ENCODE measurements at regions not wholly inside any gene's neighbourhood (a gene's known extent, or its start where the extent isn't known, plus 50 kb on each side); places are given as distances from the start of the nearest gene placed in this dataset.

DNA sequence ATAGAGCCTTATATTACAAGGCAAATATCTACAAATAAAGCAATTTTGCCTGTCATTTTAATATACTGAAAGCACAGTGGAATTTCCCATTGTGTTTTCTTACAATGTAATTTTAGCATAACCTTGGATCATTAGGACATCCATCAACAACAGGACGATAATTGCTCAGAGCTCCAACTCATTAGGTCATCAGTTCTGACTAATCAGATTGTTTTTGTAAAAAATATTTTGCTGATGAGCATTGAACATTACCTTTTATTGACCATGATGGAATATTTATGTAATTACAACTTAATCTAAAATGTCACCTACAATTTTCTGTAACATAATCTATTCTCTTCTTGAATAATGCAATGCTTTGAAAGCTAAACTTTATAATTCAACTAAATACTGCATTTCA lies 215.3 kb upstream of the DSEL start:
- in situ Hi-C loops (cut with MboI; ENCODE audit: low pct_unique_long_range_greater_than_20kb in 2 of 9, low sequenced_read_pairs in 9 of 9, unreplicated experiment in 9 of 9), result no loop called here
- Histone ChIP-seq H3K4me3 (no peak overlapping the region), H3K4me1 (replicated peaks in 1 of 2) (no peaks in the 10 kb centered on the region), H3K27ac (no peak overlapping the region)
- ATAC-seq (replicated peaks in 6 of 8), result peak in 2 of 8 experiments; percentile 40 to 55
- WGBS, 10 experiments, result 0 to 92% (median 51%) methylated on average over 1 of the region's 1 CpG

DNA sequence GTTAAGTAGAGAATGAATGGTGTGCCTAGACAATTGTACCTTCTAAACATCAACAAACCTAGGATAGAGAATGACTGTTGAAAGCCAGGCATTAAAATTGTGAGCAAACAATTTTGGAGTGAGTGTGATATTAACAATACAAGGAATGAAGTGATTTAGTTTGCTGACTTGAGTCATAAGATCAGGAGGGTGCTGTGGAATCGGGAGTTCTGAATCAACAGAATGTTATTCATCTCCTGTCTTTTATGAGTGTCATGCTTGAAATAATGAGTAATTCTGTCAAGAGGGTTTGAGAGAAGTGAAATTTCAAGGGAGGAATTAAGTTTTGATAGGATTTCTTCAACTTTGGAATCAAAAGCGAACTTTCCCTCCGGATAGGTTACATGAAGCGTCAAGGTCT lies 214.4 kb upstream of the DSEL start:
- Histone ChIP-seq H3K27ac (no peak overlapping the region), H3K4me1 (replicated peaks in 1 of 2) (no peaks in the 10 kb centered on the region), H3K4me3 (no peak overlapping the region)
- WGBS, 10 experiments, result 65 to 100% (median 93%) methylated on average over 3 to 4 of the region's 4 CpGs
- no peak for ATAC-seq (replicated peaks in 6 of 8)
- in situ Hi-C loops (cut with MboI; ENCODE audit: low pct_unique_long_range_greater_than_20kb in 2 of 9, low sequenced_read_pairs in 9 of 9, unreplicated experiment in 9 of 9), result no loop called here

DNA sequence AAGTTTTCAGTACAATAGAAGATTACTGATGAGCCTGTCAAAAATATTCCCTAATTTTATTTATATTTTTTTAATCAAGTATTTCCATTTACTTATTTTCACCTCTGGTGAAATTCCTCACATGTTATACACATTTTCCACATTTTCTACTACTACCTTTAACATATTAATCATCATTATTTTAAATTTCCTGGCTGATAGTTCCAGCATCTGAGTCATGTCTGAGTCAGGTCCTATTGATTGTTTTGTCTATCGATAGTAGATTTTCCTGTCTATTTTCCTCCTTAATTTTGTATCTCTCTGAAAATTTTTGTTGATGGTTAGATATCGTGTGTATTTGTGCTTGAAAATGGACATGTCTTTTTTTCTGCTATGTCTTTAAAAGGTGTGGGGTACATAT lies 211.8 kb upstream of the DSEL start:
- H3K27ac ChIP-seq, result no peak overlapping the region
- in situ Hi-C loops (cut with MboI; ENCODE audit: low pct_unique_long_range_greater_than_20kb in 2 of 9, low sequenced_read_pairs in 9 of 9, unreplicated experiment in 9 of 9), result no loop called here
- no peak overlapping the region for H3K4me3 ChIP-seq
- 68 to 100% (median 97%) methylated on average over 1 to 2 of the region's 2 CpGs for WGBS, 10 experiments
- no peak for ATAC-seq (replicated peaks in 6 of 8)
- H3K4me1 ChIP-seq (replicated peaks in 1 of 2), result no peaks in the 10 kb centered on the region

DNA sequence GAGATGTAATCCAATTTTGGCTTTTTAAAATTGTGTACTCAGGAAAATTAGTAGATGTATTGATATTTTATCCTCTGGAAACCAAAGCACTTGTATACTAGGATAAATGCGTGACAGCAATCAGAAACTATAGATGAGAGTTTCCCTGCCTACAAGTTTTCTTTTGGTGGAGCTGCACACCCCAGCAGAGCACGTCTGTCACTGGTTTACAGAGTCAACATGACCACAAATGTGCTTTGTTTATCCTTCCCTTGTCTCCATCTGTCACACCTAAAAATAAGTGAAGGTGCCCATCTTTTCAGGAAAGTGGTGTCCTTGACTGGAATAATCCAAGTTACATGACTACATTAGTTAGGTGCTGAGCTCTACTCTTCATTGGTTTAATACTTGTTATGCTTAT lies 210.4 kb upstream of the DSEL start:
- H3K4me1 ChIP-seq (replicated peaks in 1 of 2), result no peaks in the 10 kb centered on the region
- in situ Hi-C loops (cut with MboI; ENCODE audit: low pct_unique_long_range_greater_than_20kb in 2 of 9, low sequenced_read_pairs in 9 of 9, unreplicated experiment in 9 of 9), result no loop called here
- H3K4me3 ChIP-seq, result no peak overlapping the region
- H3K27ac ChIP-seq, result no peak overlapping the region
- 0 to 75% (median 42%) methylated on average over 1 to 2 of the region's 2 CpGs; no CpG with 5 or more reads in 3 of the 10 experiments for WGBS, 10 experiments
- no peak for ATAC-seq (replicated peaks in 6 of 8)

DNA sequence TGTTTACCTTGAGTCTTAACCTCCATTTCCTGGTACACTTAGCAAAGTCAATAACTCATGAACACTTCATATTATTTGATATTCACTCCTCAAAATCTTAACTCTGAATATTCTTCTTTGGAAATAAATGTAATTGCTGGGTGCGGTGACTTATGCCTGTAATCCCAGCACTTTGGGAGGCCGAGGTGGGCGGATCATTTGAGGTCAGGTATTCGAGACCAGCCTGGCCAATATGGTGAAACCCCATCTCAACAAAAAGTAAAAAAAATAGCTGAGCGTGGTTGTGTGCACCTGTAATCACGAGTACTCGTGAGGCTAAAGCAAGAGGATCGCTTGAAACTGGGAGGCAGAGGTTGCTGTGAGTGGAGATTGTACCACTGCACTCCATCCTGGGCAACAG lies 201.3 kb upstream of the DSEL start:
- ATAC-seq (replicated peaks in 6 of 8), result no peak
- in situ Hi-C loops (cut with MboI; ENCODE audit: low pct_unique_long_range_greater_than_20kb in 2 of 9, low sequenced_read_pairs in 9 of 9, unreplicated experiment in 9 of 9), result no loop called here
- Histone ChIP-seq H3K4me3 (no peak overlapping the region), H3K27ac (no peak overlapping the region), H3K4me1 (replicated peaks in 1 of 2) (peaks cover 0 to 3% of the 10 kb centered on the region in 2 donors)
- WGBS, 10 experiments, result 55 to 95% (median 78%) methylated on average over 3 to 8 of the region's 8 CpGs

DNA sequence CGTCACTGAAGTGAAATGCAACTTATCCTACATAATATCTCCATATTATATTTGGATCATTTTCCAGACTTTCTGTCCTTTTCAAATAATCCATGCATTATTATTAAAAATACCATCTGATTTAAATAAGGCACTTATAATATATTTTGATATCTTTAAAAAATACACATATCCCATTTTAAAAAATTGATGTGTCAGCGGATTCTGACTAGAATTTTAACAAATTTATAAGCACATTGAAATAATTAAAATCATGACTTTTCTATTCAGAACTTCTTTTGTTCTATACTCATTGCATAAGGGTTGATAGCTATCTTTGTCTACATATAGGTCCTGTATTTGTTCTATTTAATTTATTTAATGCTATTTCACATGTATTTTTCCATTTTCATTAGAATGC lies 199.0 kb upstream of the DSEL start:
- 38 to 100% (median 70%) methylated on average over 2 of the region's 2 CpGs for WGBS, 10 experiments
- H3K27ac ChIP-seq, result no peak overlapping the region
- H3K4me3 ChIP-seq, result no peak overlapping the region
- H3K4me1 ChIP-seq (replicated peaks in 1 of 2), result peaks cover 0 to 3% of the 10 kb centered on the region in 2 donors
- in situ Hi-C loops (cut with MboI; ENCODE audit: low pct_unique_long_range_greater_than_20kb in 2 of 9, low sequenced_read_pairs in 9 of 9, unreplicated experiment in 9 of 9), result no loop called here
- no peak for ATAC-seq (replicated peaks in 6 of 8)

DNA sequence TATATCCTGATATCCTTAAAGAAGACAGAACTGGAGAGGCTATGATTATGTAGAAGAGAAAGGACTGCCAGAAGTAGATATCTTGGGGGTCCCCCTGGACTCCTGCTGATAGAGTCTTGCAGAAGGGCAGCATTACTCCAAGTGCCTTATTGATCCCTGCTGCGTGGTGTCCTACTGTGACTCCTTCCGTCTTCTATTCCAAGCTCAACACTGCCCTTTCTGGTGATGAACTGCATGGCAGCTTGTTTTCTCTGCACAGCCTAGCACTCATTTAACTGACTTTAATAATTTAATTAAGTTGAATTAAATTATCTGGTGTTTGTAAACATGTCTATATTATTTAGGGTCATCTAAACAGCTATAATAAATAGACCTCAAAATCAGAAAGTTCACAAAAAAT lies 194.1 kb upstream of the DSEL start:
- no peak overlapping the region for H3K27ac ChIP-seq
- in situ Hi-C loops (cut with MboI; ENCODE audit: low pct_unique_long_range_greater_than_20kb in 2 of 9, low sequenced_read_pairs in 9 of 9, unreplicated experiment in 9 of 9), result no loop called here
- peaks cover 3% of the 10 kb centered on the region in 2 donors for H3K4me1 ChIP-seq (replicated peaks in 1 of 2)
- 79 to 100% (median 90%) methylated on average over 1 to 2 of the region's 2 CpGs; no CpG with 5 or more reads in 3 of the 10 experiments for WGBS, 10 experiments
- peak in 1 of 8 experiments; percentile 30 for ATAC-seq (replicated peaks in 6 of 8)
- H3K4me3 ChIP-seq, result no peak overlapping the region

- Histone ChIP-seq H3K27ac (no peak overlapping the region), H3K4me3 (no peak overlapping the region), H3K4me1 (replicated peaks in 1 of 2) (peaks cover 0 to 4% of the 10 kb centered on the region in 2 donors)
- in situ Hi-C loops (cut with MboI; ENCODE audit: low pct_unique_long_range_greater_than_20kb in 2 of 9, low sequenced_read_pairs in 9 of 9, unreplicated experiment in 9 of 9), result no loop called here
- ATAC-seq (replicated peaks in 6 of 8), result peak in 3 of 8 experiments; percentile 44 to 69 (median 56)
- WGBS, 10 experiments, result 56 to 100% (median 90%) methylated on average over 1 to 2 of the region's 2 CpGs; no CpG with 5 or more reads in 3 of the 10 experiments
These were observed 189.2 kb upstream of the DSEL start for GRCh38 chr18:67705748-67706147.

DNA sequence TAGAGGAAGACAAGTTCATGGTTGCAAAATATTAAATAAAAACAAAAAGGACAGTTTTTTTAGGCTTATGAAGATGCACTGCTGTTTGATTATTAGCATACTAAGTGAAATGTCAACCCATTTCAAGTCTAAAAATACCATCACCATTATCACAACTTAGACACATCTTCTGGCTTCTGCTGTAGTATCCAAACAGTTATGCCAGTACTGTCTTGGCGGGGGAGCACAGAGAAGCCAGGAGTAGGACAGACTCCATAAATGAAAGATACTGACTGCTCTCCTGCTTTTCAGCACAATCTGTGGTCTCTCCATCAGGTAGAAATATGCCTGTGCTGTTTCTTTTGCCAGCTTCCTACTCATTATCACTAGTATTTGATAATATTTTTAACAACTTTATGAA lies 179.2 kb upstream of the DSEL start:
- Histone ChIP-seq H3K27ac (no peak overlapping the region), H3K4me3 (no peak overlapping the region), H3K4me1 (replicated peaks in 1 of 2) (peaks cover 0 to 3% of the 10 kb centered on the region in 2 donors)
- 100% methylated on average over 1 of the region's 1 CpG; no CpG with 5 or more reads in 3 of the 10 experiments for WGBS, 10 experiments
- in situ Hi-C loops (cut with MboI; ENCODE audit: low pct_unique_long_range_greater_than_20kb in 2 of 9, low sequenced_read_pairs in 9 of 9, unreplicated experiment in 9 of 9), result no loop called here
- ATAC-seq (replicated peaks in 6 of 8), result no peak

DNA sequence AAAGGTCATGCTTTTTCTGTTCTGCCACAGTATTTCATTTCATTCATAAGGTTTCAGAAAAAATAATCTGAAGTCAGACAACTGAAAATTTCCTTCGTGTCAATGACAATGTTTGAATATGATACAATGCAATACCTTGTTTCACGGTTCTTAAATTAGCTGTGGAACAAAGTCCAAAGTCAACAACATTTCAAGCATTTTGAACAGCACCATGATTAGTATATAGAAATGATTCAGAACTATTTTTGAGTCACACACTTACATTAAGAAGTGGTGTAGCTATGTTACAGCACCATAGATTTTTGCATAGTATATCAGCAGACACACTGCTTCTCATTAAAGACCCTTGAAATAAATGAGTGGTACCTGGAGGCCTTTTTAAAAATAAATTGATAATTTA lies 178.3 kb upstream of the DSEL start:
- Histone ChIP-seq H3K4me3 (no peak overlapping the region), H3K27ac (no peak overlapping the region), H3K4me1 (replicated peaks in 1 of 2) (peaks cover 0 to 3% of the 10 kb centered on the region in 2 donors)
- ATAC-seq (replicated peaks in 6 of 8), result no peak
- in situ Hi-C loops (cut with MboI; ENCODE audit: low pct_unique_long_range_greater_than_20kb in 2 of 9, low sequenced_read_pairs in 9 of 9, unreplicated experiment in 9 of 9), result no loop called here
- 20 to 100% (median 80%) methylated on average over 1 to 2 of the region's 2 CpGs; no CpG with 5 or more reads in 1 of the 10 experiments for WGBS, 10 experiments

GRCh38 chr18:67692811-67693210 lies 176.3 kb upstream of the DSEL start:
- no peak for ATAC-seq (replicated peaks in 6 of 8)
- in situ Hi-C loops (cut with MboI; ENCODE audit: low pct_unique_long_range_greater_than_20kb in 2 of 9, low sequenced_read_pairs in 9 of 9, unreplicated experiment in 9 of 9), result no loop called here
- Histone ChIP-seq H3K4me1 (replicated peaks in 1 of 2) (peaks cover 0 to 3% of the 10 kb centered on the region in 2 donors), H3K4me3 (no peak overlapping the region), H3K27ac (no peak overlapping the region)
- WGBS, 10 experiments, result 19 to 100% (median 95%) methylated on average over 2 to 4 of the region's 4 CpGs

GRCh38 chr18:67682516-67682915 lies 166.0 kb upstream of the DSEL start:
- WGBS, 10 experiments, result 7 to 100% (median 86%) methylated on average over 1 of the region's 1 CpG; no CpG with 5 or more reads in 1 of the 10 experiments
- H3K4me1 ChIP-seq (replicated peaks in 1 of 2), result no peaks in the 10 kb centered on the region
- in situ Hi-C loops (cut with MboI; ENCODE audit: low pct_unique_long_range_greater_than_20kb in 2 of 9, low sequenced_read_pairs in 9 of 9, unreplicated experiment in 9 of 9), result no loop called here
- H3K4me3 ChIP-seq, result no peak overlapping the region
- ATAC-seq (replicated peaks in 6 of 8), result peak in 1 of 8 experiments; percentile 17
- H3K27ac ChIP-seq, result no peak overlapping the region

DNA sequence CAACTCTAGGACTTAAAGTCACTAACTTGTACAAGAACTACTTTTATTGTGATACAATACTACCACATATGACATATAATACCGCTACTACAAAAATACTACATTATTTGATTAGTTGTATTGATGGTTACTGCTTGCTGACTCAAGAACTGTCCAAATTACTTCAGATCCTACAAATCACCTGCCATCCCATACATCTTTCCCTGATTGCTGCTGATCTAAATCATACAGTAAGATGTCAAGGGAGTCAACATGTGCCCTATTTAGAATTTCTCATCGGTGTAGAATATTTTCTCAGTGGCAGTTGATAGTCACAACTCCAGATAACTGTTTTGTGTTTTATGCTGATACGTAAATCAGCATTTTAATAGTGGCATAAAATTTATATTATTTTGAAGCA lies 161.0 kb upstream of the DSEL start:
- ATAC-seq (replicated peaks in 6 of 8), result peak in 1 of 8 experiments; percentile 17
- in situ Hi-C loops (cut with MboI; ENCODE audit: low pct_unique_long_range_greater_than_20kb in 2 of 9, low sequenced_read_pairs in 9 of 9, unreplicated experiment in 9 of 9), result no loop called here
- Histone ChIP-seq H3K27ac (no peak overlapping the region), H3K4me3 (no peak overlapping the region), H3K4me1 (replicated peaks in 1 of 2) (no peaks in the 10 kb centered on the region)
- WGBS, 10 experiments, result 70 to 100% (median 94%) methylated on average over 1 to 3 of the region's 3 CpGs

GRCh38 chr18:67672716-67673115 lies 156.2 kb upstream of the DSEL start:
- H3K27ac ChIP-seq, result no peak overlapping the region
- H3K4me1 ChIP-seq (replicated peaks in 1 of 2), result peaks cover 0 to 4% of the 10 kb centered on the region in 2 donors
- WGBS, 10 experiments, result 20 to 92% (median 72%) methylated on average over 1 to 5 of the region's 5 CpGs; no CpG with 5 or more reads in 3 of the 10 experiments
- no peak for ATAC-seq (replicated peaks in 6 of 8)
- H3K4me3 ChIP-seq, result no peak overlapping the region
- in situ Hi-C loops (cut with MboI; ENCODE audit: low pct_unique_long_range_greater_than_20kb in 2 of 9, low sequenced_read_pairs in 9 of 9, unreplicated experiment in 9 of 9), result no loop called here

Data from motor neuron (in vitro differentiated cells).